ENCODE measurements at regions not wholly inside any gene's neighbourhood (a gene's known extent, or its start where the extent isn't known, plus 50 kb on each side); places are given as distances from the start of the nearest gene placed in this dataset.

GRCh38 chr1:108072776-108073175, 107.8 kb upstream of the VAV3 start:
- Histone ChIP-seq H2AFZ (ENCODE audit: low read depth, low read length) (no peak overlapping the region), H3K9ac (ENCODE audit: low read depth, low read length) (no peak overlapping the region), H3K79me2 (ENCODE audit: insufficient read depth, low read length) (no peaks in the 10 kb centered on the region), H3K9me3 (ENCODE audit: insufficient read depth, low read length, severe bottlenecking) (no peaks in the 10 kb centered on the region), H3K4me1 (ENCODE audit: insufficient read depth, low read length) (peaks cover 25% of the 10 kb centered on the region), H3K27me3 (ENCODE audit: insufficient read depth, low read length, poor library complexity) (no peaks in the 10 kb centered on the region), H3K36me3 (ENCODE audit: insufficient read depth, low read length) (no peaks in the 10 kb centered on the region), H4K20me1 (ENCODE audit: insufficient read depth, low read length) (no peaks in the 10 kb centered on the region), H3K4me3 (ENCODE audit: low read depth in 1 of 2, low read length in 2 of 2) (no peak overlapping the region), H3K4me2 (ENCODE audit: insufficient read depth, low read length) (no peak overlapping the region), H3K27ac (ENCODE audit: low read length) (no peak overlapping the region)
- DNase-seq (no peak), ATAC-seq (ENCODE audit: insufficient read depth, low read depth) (no peak)
- TF ChIP-seq, protein P1, sequence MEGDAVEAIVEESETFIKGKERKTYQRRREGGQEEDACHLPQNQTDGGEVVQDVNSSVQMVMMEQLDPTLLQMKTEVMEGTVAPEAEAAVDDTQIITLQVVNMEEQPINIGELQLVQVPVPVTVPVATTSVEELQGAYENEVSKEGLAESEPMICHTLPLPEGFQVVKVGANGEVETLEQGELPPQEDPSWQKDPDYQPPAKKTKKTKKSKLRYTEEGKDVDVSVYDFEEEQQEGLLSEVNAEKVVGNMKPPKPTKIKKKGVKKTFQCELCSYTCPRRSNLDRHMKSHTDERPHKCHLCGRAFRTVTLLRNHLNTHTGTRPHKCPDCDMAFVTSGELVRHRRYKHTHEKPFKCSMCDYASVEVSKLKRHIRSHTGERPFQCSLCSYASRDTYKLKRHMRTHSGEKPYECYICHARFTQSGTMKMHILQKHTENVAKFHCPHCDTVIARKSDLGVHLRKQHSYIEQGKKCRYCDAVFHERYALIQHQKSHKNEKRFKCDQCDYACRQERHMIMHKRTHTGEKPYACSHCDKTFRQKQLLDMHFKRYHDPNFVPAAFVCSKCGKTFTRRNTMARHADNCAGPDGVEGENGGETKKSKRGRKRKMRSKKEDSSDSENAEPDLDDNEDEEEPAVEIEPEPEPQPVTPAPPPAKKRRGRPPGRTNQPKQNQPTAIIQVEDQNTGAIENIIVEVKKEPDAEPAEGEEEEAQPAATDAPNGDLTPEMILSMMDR (IDR thresholded peaks at IDR 0.05; ENCODE audit: borderline replicate concordance, extremely low read depth, low read length, poor library complexity, severe bottlenecking), result no peak
- no peak for TF ChIP-seq EZH2 (IDR thresholded peaks at IDR 0.05; ENCODE audit: borderline replicate concordance, low read depth, low read length, severe bottlenecking)

- ATAC-seq (ENCODE audit: insufficient read depth, low read depth) (no peak), DNase-seq (no peak)
- no peaks in the 10 kb centered on the region for H4K20me1 ChIP-seq (ENCODE audit: insufficient read depth, low read length)
- H3K4me3 ChIP-seq (ENCODE audit: low read depth in 1 of 2, low read length in 2 of 2), result no peak overlapping the region
- H3K79me2 ChIP-seq (ENCODE audit: insufficient read depth, low read length), result no peaks in the 10 kb centered on the region
- H3K4me1 ChIP-seq (ENCODE audit: insufficient read depth, low read length), result peaks cover 22% of the 10 kb centered on the region
- no peak overlapping the region for H3K9ac ChIP-seq (ENCODE audit: low read depth, low read length)
- no peak overlapping the region for H3K4me2 ChIP-seq (ENCODE audit: insufficient read depth, low read length)
- H3K27me3 ChIP-seq (ENCODE audit: insufficient read depth, low read length, poor library complexity), result no peaks in the 10 kb centered on the region
- H3K27ac ChIP-seq (ENCODE audit: low read length), result no peak overlapping the region
- H3K36me3 ChIP-seq (ENCODE audit: insufficient read depth, low read length), result no peaks in the 10 kb centered on the region
- H3K9me3 ChIP-seq (ENCODE audit: insufficient read depth, low read length, severe bottlenecking), result no peaks in the 10 kb centered on the region
- H2AFZ ChIP-seq (ENCODE audit: low read depth, low read length), result no peak overlapping the region; the same call in 1 of the 2 replicates
- TF ChIP-seq, protein P1 (IDR thresholded peaks at IDR 0.05; ENCODE audit: borderline replicate concordance, extremely low read depth, low read length, poor library complexity, severe bottlenecking), result no peak
- no peak for TF ChIP-seq EZH2 (IDR thresholded peaks at IDR 0.05; ENCODE audit: borderline replicate concordance, low read depth, low read length, severe bottlenecking)
Observed at GRCh38 chr1:108072212-108072611, 107.2 kb upstream of the VAV3 start.

DNA sequence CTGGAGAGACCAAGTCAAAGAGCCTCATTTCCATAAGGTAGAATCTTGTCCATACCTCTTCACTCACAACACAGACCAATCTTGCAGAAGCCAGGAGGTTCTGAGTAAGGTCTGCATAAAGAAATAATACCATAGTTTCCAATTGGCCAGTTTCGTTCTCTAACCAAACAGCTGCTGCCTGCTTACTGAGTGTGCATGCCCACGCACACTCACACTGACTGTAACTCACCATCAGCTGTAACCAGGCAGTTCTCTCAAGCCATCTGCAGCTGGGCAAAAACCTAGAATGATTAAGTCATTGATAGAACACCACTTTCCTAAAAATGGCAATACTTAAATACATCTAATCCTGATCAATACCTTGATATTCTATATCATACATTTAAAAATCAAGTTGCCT, 106.6 kb upstream of the VAV3 start:
- H3K4me2 ChIP-seq (ENCODE audit: insufficient read depth, low read length), result no peak overlapping the region
- H3K36me3 ChIP-seq (ENCODE audit: insufficient read depth, low read length), result no peaks in the 10 kb centered on the region
- H3K9me3 ChIP-seq (ENCODE audit: insufficient read depth, low read length, severe bottlenecking), result no peaks in the 10 kb centered on the region
- DNase-seq (no peak), ATAC-seq (ENCODE audit: insufficient read depth, low read depth) (no peak)
- TF ChIP-seq, protein P1 (IDR thresholded peaks at IDR 0.05; ENCODE audit: borderline replicate concordance, extremely low read depth, low read length, poor library complexity, severe bottlenecking), result no peak
- no peak for TF ChIP-seq EZH2 (IDR thresholded peaks at IDR 0.05; ENCODE audit: borderline replicate concordance, low read depth, low read length, severe bottlenecking)
- no peak overlapping the region for H3K9ac ChIP-seq (ENCODE audit: low read depth, low read length)
- no peak overlapping the region for H3K27ac ChIP-seq (ENCODE audit: low read length)
- no peaks in the 10 kb centered on the region for H4K20me1 ChIP-seq (ENCODE audit: insufficient read depth, low read length)
- peaks cover 16% of the 10 kb centered on the region for H3K4me1 ChIP-seq (ENCODE audit: insufficient read depth, low read length)
- no peaks in the 10 kb centered on the region for H3K27me3 ChIP-seq (ENCODE audit: insufficient read depth, low read length, poor library complexity)
- no peak overlapping the region for H3K4me3 ChIP-seq (ENCODE audit: low read depth in 1 of 2, low read length in 2 of 2)
- H2AFZ ChIP-seq (ENCODE audit: low read depth, low read length), result no peak overlapping the region
- H3K79me2 ChIP-seq (ENCODE audit: insufficient read depth, low read length), result no peaks in the 10 kb centered on the region

DNA sequence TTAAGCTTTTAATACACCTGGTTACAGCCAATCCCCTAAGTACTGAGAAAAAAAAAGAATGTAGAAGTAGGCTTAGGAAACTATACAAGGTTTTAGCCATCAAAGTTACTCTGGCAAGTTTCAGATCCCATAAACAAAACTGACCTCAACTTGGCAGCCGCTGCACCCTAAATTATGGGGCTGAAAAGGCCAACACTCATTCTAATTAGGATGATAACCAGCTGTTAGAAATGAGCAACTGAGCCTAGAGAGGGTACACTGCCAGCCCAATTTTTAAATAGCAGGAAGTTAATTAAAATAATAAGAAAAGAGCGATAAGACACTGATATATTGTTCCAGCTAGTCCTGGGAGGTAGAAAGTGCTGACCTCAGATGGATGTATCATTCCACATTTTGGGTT, 105.7 kb upstream of the VAV3 start:
- TF ChIP-seq, protein P1 (IDR thresholded peaks at IDR 0.05; ENCODE audit: borderline replicate concordance, extremely low read depth, low read length, poor library complexity, severe bottlenecking), result no peak
- no peak for TF ChIP-seq EZH2 (IDR thresholded peaks at IDR 0.05; ENCODE audit: borderline replicate concordance, low read depth, low read length, severe bottlenecking)
- ATAC-seq (ENCODE audit: insufficient read depth, low read depth) (no peak), DNase-seq (no peak)
- H3K27ac ChIP-seq (ENCODE audit: low read length), result no peak overlapping the region
- H3K9me3 ChIP-seq (ENCODE audit: insufficient read depth, low read length, severe bottlenecking), result no peaks in the 10 kb centered on the region
- H3K36me3 ChIP-seq (ENCODE audit: insufficient read depth, low read length), result no peaks in the 10 kb centered on the region
- no peak overlapping the region for H3K4me2 ChIP-seq (ENCODE audit: insufficient read depth, low read length)
- H2AFZ ChIP-seq (ENCODE audit: low read depth, low read length), result no peak overlapping the region
- peaks cover 14% of the 10 kb centered on the region for H3K4me1 ChIP-seq (ENCODE audit: insufficient read depth, low read length)
- no peaks in the 10 kb centered on the region for H3K79me2 ChIP-seq (ENCODE audit: insufficient read depth, low read length)
- no peaks in the 10 kb centered on the region for H3K27me3 ChIP-seq (ENCODE audit: insufficient read depth, low read length, poor library complexity)
- no peaks in the 10 kb centered on the region for H4K20me1 ChIP-seq (ENCODE audit: insufficient read depth, low read length)
- no peak overlapping the region for H3K4me3 ChIP-seq (ENCODE audit: low read depth in 1 of 2, low read length in 2 of 2)
- H3K9ac ChIP-seq (ENCODE audit: low read depth, low read length), result no peak overlapping the region

Measured in DND-41 (cell line).